Glutamatergic neuron (in vitro differentiated cells): ENCODE measurements at regions not wholly inside any gene's neighbourhood (a gene's known extent, or its start where the extent isn't known, plus 50 kb on each side); places are given as distances from the start of the nearest gene placed in this dataset.
"Not testable (repeated sequence)": the region's sequence is repeated elsewhere in the genome, so short reads cannot be mapped to it uniquely, and the experiment has no call there.

Experiments used
- DNase-seq: peaks from one replicate; pipeline ENCODE4 v3.0.0; 2022
- H3K27ac Mint-ChIP-seq: one replicate; pipeline ENCODE4 v1.8.0; 2020; ENCODE audit warnings: mild to moderate bottlenecking, mixed read lengths, inconsistent platforms; ENCODE audit not compliant: unreplicated experiment
- H3K27me3 Mint-ChIP-seq: one replicate; pipeline ENCODE4 v1.8.0; 2020; ENCODE audit warnings: mild to moderate bottlenecking, moderate library complexity, mixed read lengths, inconsistent platforms; ENCODE audit not compliant: unreplicated experiment
- H3K36me3 Mint-ChIP-seq: one replicate; pipeline ENCODE4 v1.8.0; 2020; ENCODE audit warnings: mild to moderate bottlenecking, mixed read lengths, inconsistent platforms; ENCODE audit not compliant: unreplicated experiment
- H3K4me1 Mint-ChIP-seq: one replicate; pipeline ENCODE4 v1.8.0; 2020; ENCODE audit warnings: mild to moderate bottlenecking, low read depth, mixed read lengths, inconsistent platforms; ENCODE audit not compliant: unreplicated experiment
- H3K4me3 Mint-ChIP-seq: one replicate; pipeline ENCODE4 v1.8.0; 2020; ENCODE audit warnings: mild to moderate bottlenecking, mixed read lengths, inconsistent platforms; ENCODE audit not compliant: unreplicated experiment
- H3K9me3 Mint-ChIP-seq: one replicate; pipeline ENCODE4 v1.8.0; 2020; ENCODE audit warnings: mild to moderate bottlenecking, moderate library complexity, mixed read lengths, inconsistent platforms; ENCODE audit not compliant: unreplicated experiment
- TF ChIP-seq, protein P1 (sequence below): fragments of 200-600 bp; sonication (generic); IDR thresholded peaks from one replicate; pipeline ENCODE4 v1.5.0; 2021; ENCODE audit not compliant: partially characterized antibody, unreplicated experiment

DNA sequence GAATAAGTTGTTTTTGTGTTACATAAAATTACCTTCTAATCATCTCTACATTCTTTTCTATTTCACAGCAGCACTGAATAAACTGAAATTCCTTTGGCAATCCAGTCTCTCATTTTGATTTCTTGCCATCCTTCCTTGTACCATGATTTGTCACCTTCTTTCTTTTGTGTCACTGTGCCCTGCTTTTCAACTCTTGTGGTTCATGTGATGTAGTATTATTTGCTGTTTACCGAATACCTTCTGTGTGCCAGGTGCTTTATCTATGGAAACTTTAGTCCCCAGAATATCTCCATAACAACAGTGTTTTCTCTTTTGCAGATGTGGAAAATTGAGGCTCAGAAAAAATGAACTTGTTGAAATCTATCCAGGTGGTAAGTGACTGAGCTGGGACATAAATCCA, 220.3 kb downstream of the STK31 start:
- TF ChIP-seq, protein P1, sequence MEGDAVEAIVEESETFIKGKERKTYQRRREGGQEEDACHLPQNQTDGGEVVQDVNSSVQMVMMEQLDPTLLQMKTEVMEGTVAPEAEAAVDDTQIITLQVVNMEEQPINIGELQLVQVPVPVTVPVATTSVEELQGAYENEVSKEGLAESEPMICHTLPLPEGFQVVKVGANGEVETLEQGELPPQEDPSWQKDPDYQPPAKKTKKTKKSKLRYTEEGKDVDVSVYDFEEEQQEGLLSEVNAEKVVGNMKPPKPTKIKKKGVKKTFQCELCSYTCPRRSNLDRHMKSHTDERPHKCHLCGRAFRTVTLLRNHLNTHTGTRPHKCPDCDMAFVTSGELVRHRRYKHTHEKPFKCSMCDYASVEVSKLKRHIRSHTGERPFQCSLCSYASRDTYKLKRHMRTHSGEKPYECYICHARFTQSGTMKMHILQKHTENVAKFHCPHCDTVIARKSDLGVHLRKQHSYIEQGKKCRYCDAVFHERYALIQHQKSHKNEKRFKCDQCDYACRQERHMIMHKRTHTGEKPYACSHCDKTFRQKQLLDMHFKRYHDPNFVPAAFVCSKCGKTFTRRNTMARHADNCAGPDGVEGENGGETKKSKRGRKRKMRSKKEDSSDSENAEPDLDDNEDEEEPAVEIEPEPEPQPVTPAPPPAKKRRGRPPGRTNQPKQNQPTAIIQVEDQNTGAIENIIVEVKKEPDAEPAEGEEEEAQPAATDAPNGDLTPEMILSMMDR = no peak
- H3K4me1 Mint-ChIP-seq = no peaks in the 10 kb centered on the region
- DNase-seq = no peak
- no peak overlapping the region for H3K4me3 Mint-ChIP-seq
- no peaks in the 10 kb centered on the region for H3K36me3 Mint-ChIP-seq
- no peak overlapping the region for H3K27ac Mint-ChIP-seq
- H3K27me3 Mint-ChIP-seq = no peaks in the 10 kb centered on the region
- peaks cover 1% of the 10 kb centered on the region for H3K9me3 Mint-ChIP-seq

GRCh38 chr7:23931633-23932032, 221.6 kb downstream of the STK31 start:
- DNase-seq = no peak
- no peaks in the 10 kb centered on the region for H3K36me3 Mint-ChIP-seq
- no peaks in the 10 kb centered on the region for H3K4me1 Mint-ChIP-seq

GRCh38 chr7:23938215-23938614, 228.2 kb downstream of the STK31 start:
- Mint-ChIP-seq H3K4me1 (no peaks in the 10 kb centered on the region), H3K27me3 (no peaks in the 10 kb centered on the region), H3K4me3 (no peak overlapping the region), H3K27ac (no peak overlapping the region), H3K9me3 (peaks cover 2% of the 10 kb centered on the region), H3K36me3 (no peaks in the 10 kb centered on the region)
- TF ChIP-seq, protein P1 = no peak
- no peak for DNase-seq

More at GRCh38 chr7:23931633-23932032, 221.6 kb downstream of the STK31 start:
- Mint-ChIP-seq H3K4me3 (no peak overlapping the region), H3K9me3 (peaks cover under 1% of the 10 kb centered on the region), H3K27ac (no peak overlapping the region), H3K27me3 (no peaks in the 10 kb centered on the region)
- TF ChIP-seq, protein P1 = no peak

DNA sequence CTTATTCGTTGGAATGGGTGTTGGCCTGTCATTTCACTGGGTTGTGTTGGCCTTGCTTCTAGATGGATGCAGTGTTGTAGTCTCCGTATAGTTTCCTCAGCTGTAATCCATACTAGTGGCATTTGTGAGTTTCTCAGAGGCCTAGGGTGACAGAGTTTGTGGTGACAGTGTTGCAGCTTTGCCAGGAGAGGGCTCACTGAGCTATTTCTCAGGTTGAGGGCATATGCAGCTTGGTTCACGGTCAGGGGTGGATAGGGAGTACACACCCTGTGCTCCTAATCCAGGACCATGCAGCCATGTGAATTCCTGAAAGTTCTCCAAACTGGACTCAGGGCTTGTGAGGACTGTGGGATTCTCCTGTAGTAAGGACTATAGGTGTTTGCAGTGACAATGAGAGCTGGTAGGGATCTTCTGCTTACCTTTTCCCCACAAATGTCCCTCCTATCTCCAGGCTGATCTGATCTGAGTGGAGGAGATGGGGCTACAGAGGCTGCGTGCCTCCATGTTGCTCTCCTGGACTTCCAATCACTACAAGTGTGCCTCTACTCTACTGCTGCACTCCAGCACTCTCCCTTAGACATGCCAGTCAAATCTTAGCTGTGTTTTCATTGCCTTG, 229.0 kb downstream of the STK31 start:
- DNase-seq = peak; percentile 31
- Mint-ChIP-seq H3K27me3 (no peaks in the 10 kb centered on the region), H3K9me3 (peaks cover 2% of the 10 kb centered on the region), H3K36me3 (no peaks in the 10 kb centered on the region), H3K4me1 (no peaks in the 10 kb centered on the region), H3K4me3 (no peak overlapping the region), H3K27ac (no peak overlapping the region)
- TF ChIP-seq, protein P1 = no peak

DNA sequence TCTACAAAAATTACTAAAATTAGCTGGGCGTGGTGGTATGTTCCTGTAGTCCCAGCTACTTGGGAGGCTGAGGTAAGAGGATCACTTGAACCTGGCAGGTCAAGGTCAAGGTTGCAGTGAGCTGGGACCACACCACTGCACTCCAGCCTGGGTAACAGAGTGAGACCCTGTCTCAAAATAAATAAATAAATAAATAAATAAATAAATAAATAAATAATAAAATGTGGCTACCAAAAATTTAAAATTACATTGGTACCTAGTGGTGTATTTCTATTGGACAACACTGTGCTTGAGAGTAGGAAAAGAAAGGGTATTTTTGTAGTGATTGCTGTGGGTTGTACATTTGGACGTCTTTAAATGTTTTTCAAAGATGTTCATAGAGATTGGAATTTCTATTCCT, 229.7 kb downstream of the STK31 start:
- not testable (repeated sequence) for H3K4me3 Mint-ChIP-seq, H3K9me3 Mint-ChIP-seq, DNase-seq, H3K27ac Mint-ChIP-seq, H3K36me3 Mint-ChIP-seq, H3K4me1 Mint-ChIP-seq, H3K27me3 Mint-ChIP-seq
